ENCODE measurements at regions not wholly inside any gene's neighbourhood (a gene's known extent, or its start where the extent isn't known, plus 50 kb on each side); places are given as distances from the start of the nearest gene placed in this dataset.

- no peak for TF ChIP-seq PATZ1 (CRISPR knock-in tag; IDR thresholded peaks at IDR 0.05; ENCODE audit: borderline replicate concordance)
- no peak for TF ChIP-seq YY1 (IDR thresholded peaks at IDR 0.05; ENCODE audit: borderline replicate concordance in 1 of 3, control insufficient read depth in 1 of 3, extremely low read depth in 1 of 3, insufficient read depth in 3 of 3, insufficient read length in 1 of 3, insufficient replicate concordance in 2 of 3, low read depth in 1 of 3, low read length in 2 of 3)
- no peak for TF ChIP-seq CTCF (IDR thresholded peaks at IDR 0.05 in 2 of 3, conservative IDR thresholded peaks at IDR 0.05 in 1 of 3; ENCODE audit: insufficient read depth in 2 of 3, low read depth in 1 of 3, low read length in 3 of 3)
- no peak for TF ChIP-seq TARDBP (IDR thresholded peaks at IDR 0.05)
- no peak for TF ChIP-seq BRF2 (IDR thresholded peaks at IDR 0.05; ENCODE audit: borderline replicate concordance, insufficient read depth, insufficient read length)
- TF ChIP-seq TFAP4 (CRISPR knock-in tag; IDR thresholded peaks at IDR 0.05; ENCODE audit: borderline replicate concordance) = no peak
- TF ChIP-seq POLR2A (conservative IDR thresholded peaks at IDR 0.05) = no peak
- no peak for TF ChIP-seq TSC22D4 (tag; IDR thresholded peaks at IDR 0.05)
- TF ChIP-seq XRCC5 (IDR thresholded peaks at IDR 0.05; ENCODE audit: low read depth, low read length) = no peak
- no peak for TF ChIP-seq SP1 (CRISPR knock-in tag; IDR thresholded peaks at IDR 0.05)
- no peak for TF ChIP-seq PCBP2 (IDR thresholded peaks at IDR 0.05; ENCODE audit: low read depth, low read length, poor library complexity, severe bottlenecking)
- TF ChIP-seq JUN (IDR thresholded peaks at IDR 0.05; ENCODE audit: borderline replicate concordance, low read depth, low read length) = no peak
- TF ChIP-seq JUN (CRISPR knock-in tag; IDR thresholded peaks at IDR 0.05; ENCODE audit: borderline replicate concordance) = no peak
Observed at GRCh38 chr10:128957221-128957620, 509.8 kb upstream of the MGMT start.

All from K562 (cell line).